SK-N-SH (cell line): ENCODE measurements at regions not wholly inside any gene's neighbourhood (a gene's known extent, or its start where the extent isn't known, plus 50 kb on each side); places are given as distances from the start of the nearest gene placed in this dataset.
"Not testable (repeated sequence)": the region's sequence is repeated elsewhere in the genome, so short reads cannot be mapped to it uniquely, and the experiment has no call there.

Experiments used
- CTCF ChIA-PET: fragments of 300-600, 350-600 bp; formaldehyde crosslinking; extraction: SDS; loops from one replicate; lab custom pipeline; 2021; lab: Yijun Ruan, JAX
- POLR2A ChIA-PET: fragments of 350-600 bp; sonication (Branson Sonifier 250); formaldehyde crosslinking; extraction: SDS; loops from one replicate; lab custom pipeline; 2020; ENCODE audit warnings: antibody characterized with exemption, inconsistent platforms; lab: Yijun Ruan, JAX
- DNase-seq: peaks from one replicate; pipeline ENCODE4 v3.0.0; 2012
- H2AFZ ChIP-seq: fragments of 200-600 bp; sonication (generic); 2 replicates; pipeline ENCODE4 v1.8.1; 2016; ENCODE audit warnings: antibody characterized with exemption, mild to moderate bottlenecking, low read depth
- H3F3A ChIP-seq: fragments of 200-600 bp; sonication (generic); replicated peaks from 2 replicates; pipeline ENCODE3; 2016; ENCODE audit warnings: antibody characterized with exemption, mild to moderate bottlenecking; ENCODE audit not compliant: insufficient read depth
- H3K27ac ChIP-seq, 2 experiments: fragments of 200-500 bp in 1 of 2; fragments of 200-600 bp in 1 of 2; sonication (Bioruptor generic) in 1 of 2; sonication (generic), shearing (Covaris generic) in 1 of 2; 2 replicates each; pipeline versions ENCODE4 v1.5.1 to v1.6.1; 2014 to 2016; ENCODE audit warnings: low read depth in 2 of 2, inconsistent platforms in 1 of 2, low read length in 1 of 2, mild to moderate bottlenecking in 1 of 2, mixed read lengths in 1 of 2
- H3K27me3 ChIP-seq: fragments of 200-600 bp; sonication (generic), shearing (Covaris generic); 2 replicates; pipeline ENCODE4 v1.6.1; 2016; ENCODE audit warnings: mixed run types; ENCODE audit not compliant: insufficient read depth
- H3K36me3 ChIP-seq, 2 experiments: fragments of 200-500 bp in 1 of 2; fragments of 200-600 bp in 1 of 2; sonication (Bioruptor generic) in 1 of 2; sonication (generic) in 1 of 2; replicated peaks in 1 of 2; 2 replicates each; pipeline versions ENCODE3 to v1.5.1; 2014 to 2016; ENCODE audit warnings: low read length in 1 of 2, mild to moderate bottlenecking in 1 of 2; ENCODE audit not compliant: insufficient read depth in 2 of 2, control insufficient read depth in 1 of 2
- H3K4me1 ChIP-seq, 2 experiments: fragments of 200-500 bp in 1 of 2; fragments of 200-600 bp in 1 of 2; sonication (Bioruptor generic) in 1 of 2; sonication (generic), shearing (Covaris generic) in 1 of 2; 2 replicates each; pipeline versions ENCODE4 v1.5.1 to v1.6.1; 2014 to 2016; ENCODE audit warnings: low read depth in 1 of 2, low read length in 1 of 2, mixed run types in 1 of 2; ENCODE audit not compliant: insufficient read depth in 2 of 2, control insufficient read depth in 1 of 2
- H3K4me2 ChIP-seq: fragments of 200-600 bp; sonication (generic), shearing (Covaris generic); 2 replicates; pipeline ENCODE4 v1.6.1; 2017; ENCODE audit warnings: mixed run types
- H3K4me3 ChIP-seq, 2 experiments: fragments of 200-500 bp in 1 of 2; fragments of 200-600 bp in 1 of 2; sonication (Bioruptor generic) in 1 of 2; sonication (generic), shearing (Covaris generic) in 1 of 2; 2 replicates each; pipeline versions ENCODE4 v1.5.1 to v1.8.1; 2014 to 2016; ENCODE audit warnings: low read depth in 2 of 2, inconsistent platforms in 1 of 2, low read length in 1 of 2, mild to moderate bottlenecking in 1 of 2, mixed read lengths in 1 of 2, moderate library complexity in 1 of 2
- H3K79me2 ChIP-seq: fragments of 200-600 bp; sonication (generic); 2 replicates; pipeline ENCODE4 v1.8.1; 2017; ENCODE audit warnings: mild to moderate bottlenecking; ENCODE audit not compliant: insufficient read depth
- H3K9ac ChIP-seq: fragments of 200-600 bp; sonication (generic); 2 replicates; pipeline ENCODE4 v1.6.1; 2017; ENCODE audit warnings: mixed run types
- H3K9me2 ChIP-seq: fragments of 200-600 bp; sonication (generic); 2 replicates; pipeline ENCODE4 v1.6.1; 2017; ENCODE audit warnings: mixed run types
- H3K9me3 ChIP-seq: fragments of 200-600 bp; sonication (generic); 2 replicates; pipeline ENCODE4 v1.6.1; 2017; ENCODE audit warnings: mixed run types, mild to moderate bottlenecking, moderate library complexity
- H4K20me1 ChIP-seq: fragments of 200-600 bp; sonication (generic); 2 replicates; pipeline ENCODE4 v1.6.1; 2017; ENCODE audit warnings: mild to moderate bottlenecking, mixed run types; ENCODE audit not compliant: insufficient read depth
- CHD2 ChIP-seq: fragments of 150-350 bp; IDR thresholded peaks from 2 replicates; pipeline ENCODE4 v1.6.1; 2018; ENCODE audit warnings: low read length; ENCODE audit not compliant: partially characterized antibody
- GABPA ChIP-seq: IDR thresholded peaks from 2 replicates; pipeline ENCODE4 v1.4.0; 2012; ENCODE audit warnings: low read depth, mild to moderate bottlenecking
- GATA2 ChIP-seq: sonication (generic); formaldehyde crosslinking; IDR thresholded peaks from 2 replicates; pipeline ENCODE4 v1.5.0; 2020; ENCODE audit warnings: mild to moderate bottlenecking, missing genetic modification reagents
- MXI1 ChIP-seq: IDR thresholded peaks from 2 replicates; pipeline ENCODE4 v1.6.1; 2012; ENCODE audit warnings: mild to moderate bottlenecking, low read depth, low read length, improper control_type of control experiment
- RCOR1 ChIP-seq: fragments of 150-350 bp; IDR thresholded peaks from 2 replicates; pipeline ENCODE4 v1.6.1; 2017; ENCODE audit warnings: antibody characterized with exemption, low read length
- RFX5 ChIP-seq: IDR thresholded peaks from 2 replicates; pipeline ENCODE4 v1.6.1; 2012; ENCODE audit warnings: mild to moderate bottlenecking, improper control_type of control experiment, low read length
- SMC3 ChIP-seq: IDR thresholded peaks from 2 replicates; pipeline ENCODE4 v1.6.1; 2012; ENCODE audit warnings: low read depth, low read length, improper control_type of control experiment
- TAF1 ChIP-seq: IDR thresholded peaks from 2 replicates; pipeline ENCODE4 v1.6.1; 2012; ENCODE audit warnings: low read depth, mild to moderate bottlenecking, low read length, moderate library complexity, borderline replicate concordance
- WGBS: methylation state at CpG from one replicate; pipeline ENCODE4 v1.1.6; 2017; ENCODE audit warnings: low lambda C conversion rate; 5-methylcytosine and 5-hydroxymethylcytosine counted together
- TF ChIP-seq, protein P1 (sequence below): fragments of 150-350 bp; IDR thresholded peaks from 2 replicates; pipeline ENCODE4 v1.6.1; 2016; ENCODE audit warnings: mild to moderate bottlenecking, low read depth, low read length
- TF ChIP-seq, protein P2 (sequence below): fragments of 150-350 bp; IDR thresholded peaks from 2 replicates; pipeline ENCODE4 v1.6.1; 2017; ENCODE audit warnings: antibody characterized with exemption, low read length, low read depth, borderline replicate concordance
- TF ChIP-seq, protein P3 (sequence below): IDR thresholded peaks from 2 replicates; pipeline ENCODE4 v1.4.0; 2012; ENCODE audit warnings: low read depth
- TF ChIP-seq, protein P4 (sequence below): IDR thresholded peaks from 2 replicates; pipeline ENCODE4 v1.6.1; 2012; ENCODE audit warnings: mild to moderate bottlenecking, low read depth, low read length, moderate library complexity

DNA sequence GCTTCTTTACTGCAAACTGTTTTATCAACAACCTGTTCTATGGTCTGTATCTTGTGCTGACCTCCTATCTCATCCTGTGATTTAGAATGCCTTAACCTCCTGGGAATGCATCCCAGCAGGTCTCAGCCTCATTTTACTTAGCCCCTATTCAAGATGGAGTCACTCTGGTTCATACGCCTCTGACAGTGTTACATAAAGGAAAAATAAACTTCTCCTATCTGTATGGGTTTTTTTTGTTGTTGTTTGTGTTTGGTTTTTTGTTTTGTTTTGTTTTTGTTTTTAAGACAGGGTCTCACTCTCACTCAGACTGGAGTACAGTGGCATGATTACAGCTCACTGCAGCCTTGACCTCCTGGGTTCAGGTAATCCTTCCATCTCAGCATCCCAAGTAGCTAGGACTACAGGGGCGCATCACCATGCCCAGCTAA lies 62.1 kb downstream of the RESF1 start (continued):
- no peak for TF ChIP-seq RFX5
- no peak for TF ChIP-seq GABPA
- TF ChIP-seq, protein P1, sequence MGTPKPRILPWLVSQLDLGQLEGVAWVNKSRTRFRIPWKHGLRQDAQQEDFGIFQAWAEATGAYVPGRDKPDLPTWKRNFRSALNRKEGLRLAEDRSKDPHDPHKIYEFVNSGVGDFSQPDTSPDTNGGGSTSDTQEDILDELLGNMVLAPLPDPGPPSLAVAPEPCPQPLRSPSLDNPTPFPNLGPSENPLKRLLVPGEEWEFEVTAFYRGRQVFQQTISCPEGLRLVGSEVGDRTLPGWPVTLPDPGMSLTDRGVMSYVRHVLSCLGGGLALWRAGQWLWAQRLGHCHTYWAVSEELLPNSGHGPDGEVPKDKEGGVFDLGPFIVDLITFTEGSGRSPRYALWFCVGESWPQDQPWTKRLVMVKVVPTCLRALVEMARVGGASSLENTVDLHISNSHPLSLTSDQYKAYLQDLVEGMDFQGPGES = no peak
- TF ChIP-seq, protein P2, sequence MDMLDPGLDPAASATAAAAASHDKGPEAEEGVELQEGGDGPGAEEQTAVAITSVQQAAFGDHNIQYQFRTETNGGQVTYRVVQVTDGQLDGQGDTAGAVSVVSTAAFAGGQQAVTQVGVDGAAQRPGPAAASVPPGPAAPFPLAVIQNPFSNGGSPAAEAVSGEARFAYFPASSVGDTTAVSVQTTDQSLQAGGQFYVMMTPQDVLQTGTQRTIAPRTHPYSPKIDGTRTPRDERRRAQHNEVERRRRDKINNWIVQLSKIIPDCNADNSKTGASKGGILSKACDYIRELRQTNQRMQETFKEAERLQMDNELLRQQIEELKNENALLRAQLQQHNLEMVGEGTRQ = no peak
- TF ChIP-seq GATA2 (CRISPR knock-in tag) = no peak

DNA sequence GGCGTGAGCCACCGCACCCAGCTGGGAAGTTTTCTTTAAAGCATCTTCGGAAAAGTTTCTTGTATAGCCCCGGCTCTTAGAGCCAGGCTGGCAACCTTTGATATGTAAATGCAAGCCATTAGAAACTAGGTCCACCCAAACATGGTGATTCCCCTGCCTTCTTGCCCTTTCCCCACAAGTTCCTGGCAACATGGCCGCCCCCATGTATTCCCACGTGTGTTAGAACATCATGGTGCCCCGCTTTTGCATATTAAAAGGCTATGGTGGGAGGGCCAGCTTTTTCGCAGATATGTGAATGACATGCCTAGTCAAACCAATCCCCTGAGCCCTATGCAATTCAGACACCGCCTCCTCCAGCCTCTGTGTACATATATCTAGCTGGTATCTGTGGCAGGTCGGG lies 63.2 kb downstream of the RESF1 start:
- not testable (repeated sequence) for H3K79me2 ChIP-seq, H2AFZ ChIP-seq, H3K36me3 ChIP-seq, H3K9me2 ChIP-seq, H3K9me3 ChIP-seq, H3K4me1 ChIP-seq, H3K27ac ChIP-seq, H3K9ac ChIP-seq, H3K4me3 ChIP-seq, H3K27me3 ChIP-seq, H4K20me1 ChIP-seq, H3F3A ChIP-seq, H3K4me2 ChIP-seq, DNase-seq
- 80% methylated on average over 10 of the region's 10 CpGs for WGBS
- ChIA-PET CTCF (interaction anchor here (0.5 kb wide), 1 partner anchor 14 kb away, joined by 3 read pairs; no protein-coding TSS in a partner anchor), POLR2A (interaction anchor here (0.6 kb wide), 1 partner anchor 20 kb away, joined by 3 read pairs; no protein-coding TSS in a partner anchor)

DNA sequence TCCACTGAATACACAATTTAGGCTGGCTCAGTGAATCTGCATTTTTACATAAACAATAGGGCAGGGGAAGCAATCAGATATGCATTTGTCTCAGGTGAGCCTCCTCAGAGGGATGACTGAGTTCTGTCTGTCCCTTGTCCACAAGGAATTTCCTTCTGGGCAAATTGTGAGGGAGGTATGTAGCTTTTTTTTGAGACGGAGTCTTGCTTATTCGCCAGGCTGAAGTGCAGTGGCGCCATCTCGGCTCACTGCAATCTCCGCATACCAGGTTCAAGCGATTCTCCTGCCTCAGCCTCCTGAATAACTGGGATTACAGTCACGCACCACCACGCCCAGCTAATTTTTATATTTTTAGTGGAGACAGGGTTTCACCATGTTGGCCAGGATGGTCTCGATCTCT lies 64.6 kb downstream of the RESF1 start:
- H3K9me2 ChIP-seq, H3K27me3 ChIP-seq, H3K27ac ChIP-seq, H3K4me3 ChIP-seq, CTCF ChIA-PET, POLR2A ChIA-PET, H3K36me3 ChIP-seq, H4K20me1 ChIP-seq, H3F3A ChIP-seq, H2AFZ ChIP-seq, H3K9me3 ChIP-seq, H3K79me2 ChIP-seq, H3K9ac ChIP-seq, H3K4me2 ChIP-seq, H3K4me1 ChIP-seq, DNase-seq: not testable (repeated sequence)
- WGBS = 85% methylated on average over 9 of the region's 9 CpGs

DNA sequence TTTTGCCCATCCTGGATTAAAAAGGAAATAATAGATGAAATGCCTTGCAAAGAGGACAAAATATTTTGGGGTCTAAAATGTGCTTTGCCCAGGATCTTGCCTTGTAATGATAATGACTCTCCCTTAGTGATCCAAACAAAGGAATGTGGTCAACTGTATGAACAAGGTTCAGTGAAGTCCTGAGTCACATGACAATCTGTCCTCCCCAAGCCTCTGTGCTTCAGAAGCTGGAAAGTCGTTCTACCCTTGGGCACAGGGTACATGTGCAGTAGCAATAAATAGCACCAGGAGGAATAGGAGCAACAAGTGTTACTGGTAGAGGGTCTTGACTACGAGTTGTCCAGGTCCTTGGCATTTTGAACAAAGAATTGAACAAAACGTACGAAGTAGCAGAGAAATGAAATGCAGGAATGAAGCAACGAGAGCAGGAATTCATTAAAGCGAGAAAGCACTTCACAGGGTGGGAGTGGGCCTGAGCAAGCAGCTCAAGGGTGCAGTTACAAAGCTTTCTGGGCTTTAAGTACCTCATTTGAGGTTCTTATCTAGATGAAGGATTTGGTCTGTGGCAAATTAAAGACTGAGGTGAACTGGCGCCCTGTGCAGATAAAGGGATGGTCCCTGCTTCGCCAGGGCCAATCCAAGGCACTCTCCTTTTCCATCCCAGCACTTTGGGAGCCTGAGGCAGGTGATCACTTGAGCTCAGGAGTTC lies 65.8 kb downstream of the RESF1 start:
- H3F3A ChIP-seq = no peaks in the 10 kb centered on the region
- no peaks in the 10 kb centered on the region for H3K36me3 ChIP-seq
- no peak overlapping the region for H3K4me2 ChIP-seq
- H3K27ac ChIP-seq = no peak overlapping the region
- H3K9me2 ChIP-seq = no peaks in the 10 kb centered on the region
- ChIA-PET POLR2A (no interaction called here), CTCF (interaction anchor here (0.6 to 1.0 kb wide), 2 partner anchors 10 to 350 kb away, joined by 3 read pairs; no protein-coding TSS in a partner anchor)
- no peak overlapping the region for H2AFZ ChIP-seq
- no peaks in the 10 kb centered on the region for H3K4me1 ChIP-seq
- no peaks in the 10 kb centered on the region for H3K9me3 ChIP-seq
- no peak overlapping the region for H3K4me3 ChIP-seq
- H3K9ac ChIP-seq = no peak overlapping the region
- H3K79me2 ChIP-seq = no peaks in the 10 kb centered on the region
- H4K20me1 ChIP-seq = no peaks in the 10 kb centered on the region
- no peak for DNase-seq
- WGBS = 70% methylated on average over 8 of the region's 8 CpGs
- H3K27me3 ChIP-seq = no peaks in the 10 kb centered on the region
- TF ChIP-seq TAF1 = no peak
- no peak for TF ChIP-seq CHD2
- no peak for TF ChIP-seq MXI1
- TF ChIP-seq, protein P3, sequence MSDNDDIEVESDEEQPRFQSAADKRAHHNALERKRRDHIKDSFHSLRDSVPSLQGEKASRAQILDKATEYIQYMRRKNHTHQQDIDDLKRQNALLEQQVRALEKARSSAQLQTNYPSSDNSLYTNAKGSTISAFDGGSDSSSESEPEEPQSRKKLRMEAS = no peak
- no peak for TF ChIP-seq RCOR1
- TF ChIP-seq, protein P4, sequence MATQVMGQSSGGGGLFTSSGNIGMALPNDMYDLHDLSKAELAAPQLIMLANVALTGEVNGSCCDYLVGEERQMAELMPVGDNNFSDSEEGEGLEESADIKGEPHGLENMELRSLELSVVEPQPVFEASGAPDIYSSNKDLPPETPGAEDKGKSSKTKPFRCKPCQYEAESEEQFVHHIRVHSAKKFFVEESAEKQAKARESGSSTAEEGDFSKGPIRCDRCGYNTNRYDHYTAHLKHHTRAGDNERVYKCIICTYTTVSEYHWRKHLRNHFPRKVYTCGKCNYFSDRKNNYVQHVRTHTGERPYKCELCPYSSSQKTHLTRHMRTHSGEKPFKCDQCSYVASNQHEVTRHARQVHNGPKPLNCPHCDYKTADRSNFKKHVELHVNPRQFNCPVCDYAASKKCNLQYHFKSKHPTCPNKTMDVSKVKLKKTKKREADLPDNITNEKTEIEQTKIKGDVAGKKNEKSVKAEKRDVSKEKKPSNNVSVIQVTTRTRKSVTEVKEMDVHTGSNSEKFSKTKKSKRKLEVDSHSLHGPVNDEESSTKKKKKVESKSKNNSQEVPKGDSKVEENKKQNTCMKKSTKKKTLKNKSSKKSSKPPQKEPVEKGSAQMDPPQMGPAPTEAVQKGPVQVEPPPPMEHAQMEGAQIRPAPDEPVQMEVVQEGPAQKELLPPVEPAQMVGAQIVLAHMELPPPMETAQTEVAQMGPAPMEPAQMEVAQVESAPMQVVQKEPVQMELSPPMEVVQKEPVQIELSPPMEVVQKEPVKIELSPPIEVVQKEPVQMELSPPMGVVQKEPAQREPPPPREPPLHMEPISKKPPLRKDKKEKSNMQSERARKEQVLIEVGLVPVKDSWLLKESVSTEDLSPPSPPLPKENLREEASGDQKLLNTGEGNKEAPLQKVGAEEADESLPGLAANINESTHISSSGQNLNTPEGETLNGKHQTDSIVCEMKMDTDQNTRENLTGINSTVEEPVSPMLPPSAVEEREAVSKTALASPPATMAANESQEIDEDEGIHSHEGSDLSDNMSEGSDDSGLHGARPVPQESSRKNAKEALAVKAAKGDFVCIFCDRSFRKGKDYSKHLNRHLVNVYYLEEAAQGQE = no peak
- no peak for TF ChIP-seq SMC3
